ENCODE measurements at regions not wholly inside any gene's neighbourhood (a gene's known extent, or its start where the extent isn't known, plus 50 kb on each side); places are given as distances from the start of the nearest gene placed in this dataset.
"Not testable (repeated sequence)": the region's sequence is repeated elsewhere in the genome, so short reads cannot be mapped to it uniquely, and the experiment has no call there.

- DNase-seq (no peak), ATAC-seq (ENCODE audit: insufficient read depth, low FRiP score) (no peak)
- no peak overlapping the region for H3K9ac ChIP-seq (ENCODE audit: insufficient read depth in 1 of 2, low read length in 2 of 2)
- TF ChIP-seq CTCF (IDR thresholded peaks at IDR 0.05; ENCODE audit: control extremely low read depth, extremely low read depth): no peak
- no peaks in the 10 kb centered on the region for H3K27me3 ChIP-seq (ENCODE audit: control insufficient read depth in 3 of 3, insufficient read depth in 3 of 3, low read length in 2 of 3)
- WGBS, 2 donors: 82 to 84% methylated on average over 3 of the region's 3 CpGs
- no peak overlapping the region for H3K4me3 ChIP-seq
- no peaks in the 10 kb centered on the region for H3K4me1 ChIP-seq (ENCODE audit: control insufficient read depth in 5 of 5, insufficient read depth in 5 of 5, low read length in 5 of 5)
- H3K27ac ChIP-seq (ENCODE audit: low read depth in 1 of 2, low read length in 1 of 2): no peak overlapping the region
- H3K36me3 ChIP-seq (ENCODE audit: control insufficient read depth in 4 of 4, insufficient read depth in 4 of 4, low read length in 4 of 4): no peaks in the 10 kb centered on the region
- H3K9me3 ChIP-seq (ENCODE audit: control insufficient read depth in 4 of 4, insufficient read depth in 3 of 4, low read length in 3 of 4): peaks cover 0 to 2% (median 0%) of the 10 kb centered on the region in 4 donors
These were observed 417.4 kb downstream of the TNS1 start for GRCh38 chr2:217585362-217585761.

- not testable (repeated sequence) for H3K9me3 ChIP-seq (ENCODE audit: control insufficient read depth in 4 of 4, insufficient read depth in 3 of 4, low read length in 3 of 4); H3K27me3 ChIP-seq (ENCODE audit: control insufficient read depth in 3 of 3, insufficient read depth in 3 of 3, low read length in 2 of 3); DNase-seq; ATAC-seq (ENCODE audit: insufficient read depth, low FRiP score); H3K27ac ChIP-seq (ENCODE audit: low read depth in 1 of 2, low read length in 1 of 2); H3K36me3 ChIP-seq (ENCODE audit: control insufficient read depth in 4 of 4, insufficient read depth in 4 of 4, low read length in 4 of 4); H3K4me1 ChIP-seq (ENCODE audit: control insufficient read depth in 5 of 5, insufficient read depth in 5 of 5, low read length in 5 of 5); H3K4me3 ChIP-seq; H3K9ac ChIP-seq (ENCODE audit: insufficient read depth in 1 of 2, low read length in 2 of 2)
- WGBS, 2 donors: 71 to 76% methylated on average over 1 of the region's 1 CpG
These were observed 422.4 kb downstream of the TNS1 start for GRCh38 chr2:217580407-217580806.

- 91 to 95% methylated on average over 3 of the region's 3 CpGs for WGBS, 2 donors
- H3K27me3 ChIP-seq (ENCODE audit: control insufficient read depth in 3 of 3, insufficient read depth in 3 of 3, low read length in 2 of 3): no peaks in the 10 kb centered on the region
- H3K4me1 ChIP-seq (ENCODE audit: control insufficient read depth in 5 of 5, insufficient read depth in 5 of 5, low read length in 5 of 5): peaks cover 0 to 7% (median 0%) of the 10 kb centered on the region in 5 donors
- H3K9ac ChIP-seq (ENCODE audit: insufficient read depth in 1 of 2, low read length in 2 of 2): no peak overlapping the region
- ATAC-seq (ENCODE audit: insufficient read depth, low FRiP score): no peak
- H3K36me3 ChIP-seq (ENCODE audit: control insufficient read depth in 4 of 4, insufficient read depth in 4 of 4, low read length in 4 of 4): no peaks in the 10 kb centered on the region
- H3K27ac ChIP-seq (ENCODE audit: low read depth in 1 of 2, low read length in 1 of 2): no peak overlapping the region
- H3K4me3 ChIP-seq: no peak overlapping the region
- TF ChIP-seq CTCF (IDR thresholded peaks at IDR 0.05; ENCODE audit: control extremely low read depth, extremely low read depth): no peak
- no peaks in the 10 kb centered on the region for H3K9me3 ChIP-seq (ENCODE audit: control insufficient read depth in 4 of 4, insufficient read depth in 3 of 4, low read length in 3 of 4)
- no peak for DNase-seq
These were observed 429.2 kb downstream of the TNS1 start for GRCh38 chr2:217573571-217573970.

GRCh38 chr2:217570394-217570793 is 432.4 kb downstream of the TNS1 start:
- H3K27me3 ChIP-seq (ENCODE audit: control insufficient read depth in 3 of 3, insufficient read depth in 3 of 3, low read length in 2 of 3): no peaks in the 10 kb centered on the region
- no peaks in the 10 kb centered on the region for H3K9me3 ChIP-seq (ENCODE audit: control insufficient read depth in 4 of 4, insufficient read depth in 3 of 4, low read length in 3 of 4)
- WGBS, 2 donors: 86 to 95% methylated on average over 2 of the region's 2 CpGs
- H3K27ac ChIP-seq (ENCODE audit: low read depth in 1 of 2, low read length in 1 of 2): no peak overlapping the region
- H3K9ac ChIP-seq (ENCODE audit: insufficient read depth in 1 of 2, low read length in 2 of 2): no peak overlapping the region
- no peak overlapping the region for H3K4me3 ChIP-seq
- H3K36me3 ChIP-seq (ENCODE audit: control insufficient read depth in 4 of 4, insufficient read depth in 4 of 4, low read length in 4 of 4): no peaks in the 10 kb centered on the region
- no peak for TF ChIP-seq CTCF (IDR thresholded peaks at IDR 0.05; ENCODE audit: control extremely low read depth, extremely low read depth)
- ATAC-seq (ENCODE audit: insufficient read depth, low FRiP score) (no peak), DNase-seq (no peak)
- H3K4me1 ChIP-seq (ENCODE audit: control insufficient read depth in 5 of 5, insufficient read depth in 5 of 5, low read length in 5 of 5): no peaks in the 10 kb centered on the region
